VCaP (cell line): ENCODE measurements at regions not wholly inside any gene's neighbourhood (a gene's known extent, or its start where the extent isn't known, plus 50 kb on each side); places are given as distances from the start of the nearest gene placed in this dataset.

Experiments
- H3K27ac ChIP-seq: fragments of 450-650 bp; 2 replicates; pipeline ENCODE4 v1.5.1; 2017
- TF ChIP-seq, protein P1 (sequence below): fragments of 450-650 bp; conservative IDR thresholded peaks from 2 replicates; pipeline ENCODE4 v1.5.1; 2017; ENCODE audit warnings: mild to moderate bottlenecking, moderate library complexity

DNA sequence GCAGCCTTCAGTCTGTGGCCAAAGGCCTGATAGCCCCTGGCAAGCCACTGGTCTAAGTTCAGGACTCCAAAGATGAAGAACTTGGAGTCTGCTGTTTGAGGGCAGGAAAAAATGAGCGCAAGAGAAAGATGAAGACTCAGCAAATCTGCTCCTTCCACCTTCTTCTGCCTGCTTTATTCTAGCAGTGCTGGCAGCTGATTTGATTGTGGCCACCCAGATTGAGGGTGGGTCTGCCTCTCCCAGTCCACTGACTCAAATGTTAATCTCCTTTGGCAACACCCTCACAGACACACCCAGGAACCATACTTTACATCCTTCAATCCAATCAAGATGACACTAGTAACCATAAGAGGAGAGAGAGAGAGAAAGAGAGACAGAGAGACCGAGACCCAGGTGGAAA, 127.6 kb downstream of the UTP18 start:
- no peak overlapping the region for H3K27ac ChIP-seq
- TF ChIP-seq, protein P1, sequence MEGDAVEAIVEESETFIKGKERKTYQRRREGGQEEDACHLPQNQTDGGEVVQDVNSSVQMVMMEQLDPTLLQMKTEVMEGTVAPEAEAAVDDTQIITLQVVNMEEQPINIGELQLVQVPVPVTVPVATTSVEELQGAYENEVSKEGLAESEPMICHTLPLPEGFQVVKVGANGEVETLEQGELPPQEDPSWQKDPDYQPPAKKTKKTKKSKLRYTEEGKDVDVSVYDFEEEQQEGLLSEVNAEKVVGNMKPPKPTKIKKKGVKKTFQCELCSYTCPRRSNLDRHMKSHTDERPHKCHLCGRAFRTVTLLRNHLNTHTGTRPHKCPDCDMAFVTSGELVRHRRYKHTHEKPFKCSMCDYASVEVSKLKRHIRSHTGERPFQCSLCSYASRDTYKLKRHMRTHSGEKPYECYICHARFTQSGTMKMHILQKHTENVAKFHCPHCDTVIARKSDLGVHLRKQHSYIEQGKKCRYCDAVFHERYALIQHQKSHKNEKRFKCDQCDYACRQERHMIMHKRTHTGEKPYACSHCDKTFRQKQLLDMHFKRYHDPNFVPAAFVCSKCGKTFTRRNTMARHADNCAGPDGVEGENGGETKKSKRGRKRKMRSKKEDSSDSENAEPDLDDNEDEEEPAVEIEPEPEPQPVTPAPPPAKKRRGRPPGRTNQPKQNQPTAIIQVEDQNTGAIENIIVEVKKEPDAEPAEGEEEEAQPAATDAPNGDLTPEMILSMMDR = no peak

DNA sequence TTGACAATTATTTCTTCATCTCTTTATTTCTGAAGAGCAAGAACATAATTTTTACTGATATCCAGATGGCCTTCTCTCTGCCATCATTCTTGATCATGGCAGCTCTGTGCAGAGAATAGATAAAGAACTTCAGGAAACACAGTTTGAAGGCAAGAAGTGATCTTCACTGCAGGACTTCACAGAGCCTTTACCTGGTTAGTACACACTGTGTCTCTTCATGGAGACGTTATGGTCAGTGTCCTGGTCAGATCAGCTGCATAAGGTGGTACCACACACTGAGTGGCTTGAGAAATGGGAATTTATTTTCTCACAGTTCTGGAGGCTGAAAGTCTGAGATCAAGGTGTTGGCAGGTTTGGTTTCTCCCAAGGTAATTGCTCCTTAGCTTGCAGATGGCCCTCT, 129.5 kb downstream of the UTP18 start:
- H3K27ac ChIP-seq = no peak overlapping the region
- TF ChIP-seq, protein P1 = no peak

DNA sequence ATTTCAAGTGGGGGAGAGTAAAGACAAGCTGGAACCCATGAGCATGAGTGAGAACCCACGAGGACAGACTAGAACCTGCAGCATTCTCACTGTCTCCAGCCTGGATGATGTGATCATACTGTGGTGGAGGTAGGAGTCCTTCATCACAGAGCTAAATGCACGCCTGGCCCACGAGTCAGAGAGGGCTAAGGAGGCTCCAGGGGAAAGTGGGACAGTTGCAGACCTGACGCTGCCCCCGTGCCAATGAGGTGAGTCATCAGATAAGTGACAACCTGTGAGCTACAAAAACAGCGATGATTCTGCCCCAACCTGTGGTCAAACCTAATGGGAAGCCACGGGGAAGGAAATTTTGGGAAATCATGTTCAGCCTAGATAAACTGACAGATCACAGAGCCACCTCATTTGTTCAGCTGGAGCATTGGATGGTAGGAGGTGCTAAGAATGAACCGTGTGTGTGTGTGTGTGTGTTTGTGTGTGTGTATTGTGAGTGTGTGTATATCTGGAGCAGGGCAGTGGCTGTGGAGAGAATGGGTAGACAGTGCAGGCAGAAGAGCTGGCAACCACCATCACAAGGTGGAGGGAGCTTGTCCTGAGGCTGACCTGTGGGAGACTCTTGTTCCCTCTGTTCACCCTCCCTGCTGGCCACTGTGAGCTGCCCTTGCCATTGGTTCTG, 131.8 kb downstream of the UTP18 start:
- TF ChIP-seq, protein P1 = no peak
- H3K27ac ChIP-seq = no peak overlapping the region

DNA sequence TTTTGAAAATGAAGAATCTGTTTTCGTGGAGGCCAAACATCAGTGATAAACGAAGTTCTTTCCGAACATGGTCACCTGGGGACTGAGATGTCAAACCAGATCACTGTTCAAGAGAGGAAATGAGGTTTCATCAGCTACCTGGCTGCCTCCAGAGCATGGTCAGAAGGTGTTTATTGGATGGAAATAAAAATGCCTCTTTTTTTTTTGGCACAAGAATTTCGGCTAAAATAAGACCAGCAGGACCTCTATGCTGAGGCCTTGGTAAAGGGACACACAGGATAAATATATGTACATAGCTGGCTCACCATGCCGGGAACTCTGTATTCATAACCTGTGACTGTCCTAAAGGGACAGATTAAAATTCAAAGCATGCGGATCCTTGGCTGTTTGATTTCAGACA, 135.3 kb downstream of the UTP18 start:
- TF ChIP-seq, protein P1 = no peak
- no peak overlapping the region for H3K27ac ChIP-seq

DNA sequence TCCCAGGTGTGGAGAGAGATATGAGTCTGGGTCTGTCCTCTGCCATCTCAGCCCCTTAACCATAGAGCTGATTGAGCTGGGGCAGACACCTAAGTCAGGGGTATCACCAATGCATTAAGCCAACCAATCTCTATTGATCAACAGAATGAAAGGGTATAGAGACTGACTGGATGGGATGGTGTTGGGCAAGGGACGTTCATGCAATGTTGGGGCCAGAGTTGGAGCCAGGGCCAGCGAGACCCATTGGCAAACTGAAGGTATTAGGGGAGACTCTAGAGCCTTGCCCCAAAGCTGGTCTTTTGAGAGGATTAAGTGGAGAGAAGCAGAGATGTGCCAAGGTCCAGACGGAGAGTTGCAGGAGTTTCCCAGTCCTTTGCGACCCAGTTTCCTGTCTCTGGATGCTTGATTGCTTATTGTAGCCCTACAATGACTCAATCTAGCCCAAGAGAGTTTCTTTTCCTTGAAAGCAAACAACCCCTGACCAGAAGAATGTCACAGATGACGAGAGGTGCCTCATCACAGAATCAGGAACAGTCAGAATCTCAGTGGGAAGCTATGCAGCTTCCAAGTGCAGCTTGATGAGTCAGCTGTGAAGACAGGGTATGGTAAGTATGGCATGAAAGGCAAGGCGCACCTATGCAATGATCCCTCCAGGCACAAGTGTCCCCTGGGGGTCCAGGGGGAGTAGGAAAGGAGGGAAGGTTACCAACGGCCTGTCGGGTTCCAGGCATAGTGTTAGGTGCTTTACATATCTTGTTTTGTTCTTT, 137.2 kb downstream of the UTP18 start:
- TF ChIP-seq, protein P1 = no peak
- no peak overlapping the region for H3K27ac ChIP-seq

DNA sequence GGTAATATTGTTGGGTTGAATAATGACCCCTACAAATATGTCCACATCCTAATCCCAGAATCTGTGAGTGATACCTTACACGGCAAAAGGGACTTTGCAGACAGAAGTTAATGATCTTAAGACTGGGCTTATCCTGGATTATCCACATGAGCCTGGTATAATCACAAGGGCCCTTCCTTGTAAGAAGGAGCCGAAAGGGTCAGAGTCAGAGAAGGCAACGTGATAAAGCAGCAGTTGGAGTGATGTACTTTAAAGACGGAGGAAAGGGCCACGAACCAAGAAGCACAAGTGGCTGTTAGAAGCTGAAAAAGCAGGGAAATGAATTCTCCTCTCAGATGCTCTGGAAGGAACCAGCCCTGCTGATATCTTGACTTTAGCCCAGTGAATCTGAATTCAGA, 137.8 kb downstream of the UTP18 start:
- TF ChIP-seq, protein P1 = no peak
- H3K27ac ChIP-seq = no peak overlapping the region

DNA sequence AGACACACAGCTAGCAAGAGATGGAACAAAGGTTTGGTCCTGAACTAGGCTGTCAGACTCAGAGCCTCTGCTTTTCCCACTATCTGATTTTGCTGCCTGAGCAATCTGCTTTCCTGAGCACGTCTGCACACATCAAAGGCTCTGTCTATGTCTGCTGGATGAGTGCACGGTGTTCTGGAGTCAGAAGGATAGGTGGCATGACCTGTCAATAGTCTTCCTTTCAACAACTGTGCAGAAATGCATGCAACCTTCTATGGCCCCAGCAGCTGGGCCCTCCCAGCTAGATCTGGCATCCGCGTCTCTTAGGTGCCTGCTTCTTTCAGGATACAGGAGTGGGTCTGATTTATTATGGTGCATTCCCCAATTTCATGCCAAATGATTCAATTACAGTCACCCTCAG, 138.3 kb downstream of the UTP18 start:
- H3K27ac ChIP-seq = no peak overlapping the region

More for the DNA sequence above, 138.3 kb downstream of the UTP18 start:
- TF ChIP-seq, protein P1 = no peak
